T-cell (primary cell): ENCODE measurements at regions not wholly inside any gene's neighbourhood (a gene's known extent, or its start where the extent isn't known, plus 50 kb on each side); places are given as distances from the start of the nearest gene placed in this dataset.

Experiments used
- ATAC-seq, 4 experiments: fragments of 200-7000 bp in 3 of 4; fragments of 150-1000 bp in 1 of 4; cut with Tn5 transposase; replicated peaks in 1 of 4; 1 replicate in 3 of 4; 2 replicates in 1 of 4; pipeline ENCODE4 v1.10.0; 2021; ENCODE audit warnings: moderate library complexity in 3 of 4, mild to moderate bottlenecking in 2 of 4, moderate number of reproducible peaks in 1 of 4
- CTCF ChIA-PET, 2 donors: fragments of 300-600 bp; sonication (Branson Sonifier 250); formaldehyde crosslinking; loops; one replicate each; lab custom pipeline; 2022; ENCODE audit warnings: antibody characterized with exemption in 2 of 2; lab: Charles Lee
- POLR2A ChIA-PET, 2 donors: fragments of 300-600 bp; sonication (Branson Sonifier 250); formaldehyde crosslinking; loops; one replicate each; lab custom pipeline; 2022; ENCODE audit warnings: antibody characterized with exemption in 2 of 2; lab: Charles Lee
- DNase-seq, 35 experiments: peaks; one replicate each; pipeline versions ENCODE4 v3.0.0 to v3.0.0-alpha.2; 2013 to 2023
- H3K27ac ChIP-seq: one replicate; pipeline ENCODE4 v1.5.1; 2013; ENCODE audit warnings: low read length
- H3K27me3 ChIP-seq, 2 experiments: replicated peaks in 1 of 2; 1 replicate in 1 of 2; 2 replicates in 1 of 2; pipeline versions ENCODE4 v1.6.1 to v1.7.0; 2013; ENCODE audit warnings: low read length in 1 of 2, mixed read lengths in 1 of 2; ENCODE audit not compliant: control insufficient read depth in 2 of 2, insufficient read depth in 2 of 2; ENCODE audit errors: extremely low read depth in 1 of 2
- H3K36me3 ChIP-seq, 2 donors: 1 replicate in 1 of 2; 2 replicates in 1 of 2; pipeline versions ENCODE4 v1.6.1 to v1.7.0; 2013; ENCODE audit warnings: low read length in 1 of 2; ENCODE audit not compliant: control insufficient read depth in 2 of 2, insufficient read depth in 1 of 2; ENCODE audit errors: extremely low read depth in 1 of 2
- H3K4me1 ChIP-seq, 2 experiments: 1 replicate in 1 of 2; 2 replicates in 1 of 2; pipeline versions ENCODE4 v1.6.1 to v1.7.0; 2013; ENCODE audit warnings: low read length in 2 of 2, mixed read lengths in 1 of 2; ENCODE audit not compliant: insufficient read depth in 2 of 2, control insufficient read depth in 1 of 2; ENCODE audit errors: extremely low read depth in 1 of 2
- H3K4me3 ChIP-seq, 2 donors: 1 replicate in 1 of 2; 2 replicates in 1 of 2; pipeline versions ENCODE4 v1.5.1 to v1.7.0; 2013; ENCODE audit warnings: mild to moderate bottlenecking in 2 of 2, low read length in 1 of 2, moderate library complexity in 1 of 2; ENCODE audit not compliant: control insufficient read depth in 1 of 2; ENCODE audit errors: extremely low read depth in 1 of 2
- H3K9me3 ChIP-seq: 2 replicates; pipeline ENCODE4 v1.7.0; 2013
- H3K27ac Mint-ChIP-seq, 2 donors: one replicate each; pipeline ENCODE4 v1.8.0; 2020 to 2021; ENCODE audit warnings: mild to moderate bottlenecking in 2 of 2, mixed read lengths in 2 of 2
- H3K27me3 Mint-ChIP-seq, 2 donors: one replicate each; pipeline ENCODE4 v1.8.0; 2021 to 2022; ENCODE audit warnings: mixed read lengths in 2 of 2
- H3K36me3 Mint-ChIP-seq: one replicate; pipeline ENCODE4 v1.8.0; 2021; ENCODE audit warnings: mixed read lengths
- H3K4me1 Mint-ChIP-seq, 3 donors: one replicate each; pipeline ENCODE4 v1.8.0; 2020 to 2022; ENCODE audit warnings: mixed read lengths in 3 of 3, mild to moderate bottlenecking in 1 of 3
- H3K4me3 Mint-ChIP-seq, 3 donors: one replicate each; pipeline ENCODE4 v1.8.0; 2020 to 2022; ENCODE audit warnings: mild to moderate bottlenecking in 3 of 3, mixed read lengths in 3 of 3, moderate library complexity in 3 of 3
- H3K9me3 Mint-ChIP-seq, 3 donors: one replicate each; pipeline ENCODE4 v1.8.0; 2020 to 2022; ENCODE audit warnings: mixed read lengths in 3 of 3
- WGBS: methylation state at CpG from one replicate; pipeline ENCODE4 v1.1.5; 2013; ENCODE audit warnings: missing lambda C conversion rate; ENCODE audit not compliant: insufficient coverage; 5-methylcytosine and 5-hydroxymethylcytosine counted together

DNA sequence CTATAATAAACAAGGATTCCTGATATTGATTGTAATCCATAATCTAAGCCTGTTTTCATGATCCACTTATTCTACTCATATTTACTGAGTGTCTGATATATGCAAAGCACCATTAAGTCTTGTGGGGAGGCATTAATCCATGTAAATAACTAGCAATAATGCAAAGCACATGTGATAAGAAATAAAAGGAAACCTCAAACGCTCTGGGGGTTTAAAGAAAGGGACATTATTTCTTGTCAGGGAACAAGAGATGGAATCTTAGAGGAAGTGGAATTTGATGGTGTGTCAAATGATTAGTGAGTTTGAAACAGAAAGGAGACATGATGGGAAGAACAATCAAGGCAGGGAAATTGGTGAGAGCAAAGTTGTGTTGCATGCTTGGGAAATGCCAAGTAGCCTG is 57.4 kb upstream of the FLT1 start:
- Mint-ChIP-seq H3K4me3 (no peak overlapping the region), H3K36me3 (no peaks in the 10 kb centered on the region), H3K9me3 (no peaks in the 10 kb centered on the region), H3K27me3 (peaks cover 6 to 11% of the 10 kb centered on the region in 2 donors), H3K27ac (no peak overlapping the region), H3K4me1 (no peaks in the 10 kb centered on the region)
- Histone ChIP-seq H3K27me3 (peaks cover 0 to 13% of the 10 kb centered on the region in 2 experiments), H3K27ac (no peak overlapping the region), H3K4me3 (no peak overlapping the region), H3K4me1 (no peaks in the 10 kb centered on the region), H3K9me3 (no peaks in the 10 kb centered on the region), H3K36me3 (no peaks in the 10 kb centered on the region)
- ChIA-PET CTCF (no interaction called here), POLR2A (no interaction called here)
- ATAC-seq (no peak), DNase-seq (no peak)
- WGBS: no CpG with 5 or more reads among the region's 1 CpG

DNA sequence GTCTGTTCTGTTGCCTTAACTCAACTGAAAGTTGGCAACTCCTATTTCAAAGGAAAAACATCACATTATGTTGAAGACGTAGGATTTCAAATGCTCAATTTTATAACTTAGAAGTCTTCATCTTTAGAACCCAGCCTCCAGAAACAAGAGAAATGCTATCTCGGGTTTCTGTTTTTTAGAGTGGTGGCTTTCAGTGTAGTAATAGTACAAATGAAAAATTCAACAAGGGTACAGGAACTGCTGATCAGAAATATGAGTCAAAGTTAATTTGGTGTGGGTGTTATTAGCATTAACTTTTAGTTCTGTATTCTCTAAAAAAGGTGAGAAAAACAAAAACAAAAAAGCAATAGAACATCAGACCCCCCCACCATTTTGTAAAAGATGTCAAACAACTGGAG is 56.6 kb upstream of the FLT1 start:
- no peaks in the 10 kb centered on the region for H3K4me1 ChIP-seq
- H3K27ac Mint-ChIP-seq: no peak overlapping the region
- no CpG with 5 or more reads among the region's 2 CpGs for WGBS
- H3K36me3 Mint-ChIP-seq: no peaks in the 10 kb centered on the region
- H3K4me3 Mint-ChIP-seq: no peak overlapping the region
- no peak for ATAC-seq
- H3K9me3 Mint-ChIP-seq: no peaks in the 10 kb centered on the region
- no peaks in the 10 kb centered on the region for H3K4me1 Mint-ChIP-seq
- H3K36me3 ChIP-seq: no peaks in the 10 kb centered on the region
- H3K9me3 ChIP-seq: no peaks in the 10 kb centered on the region
- ChIA-PET POLR2A (no interaction called here), CTCF (no interaction called here)
- H3K4me3 ChIP-seq: no peak overlapping the region
- DNase-seq: no peak
- H3K27ac ChIP-seq: no peak overlapping the region
- peaks cover 0 to 13% of the 10 kb centered on the region in 2 experiments for H3K27me3 ChIP-seq
- H3K27me3 Mint-ChIP-seq: peaks cover 6 to 12% of the 10 kb centered on the region in 2 donors

DNA sequence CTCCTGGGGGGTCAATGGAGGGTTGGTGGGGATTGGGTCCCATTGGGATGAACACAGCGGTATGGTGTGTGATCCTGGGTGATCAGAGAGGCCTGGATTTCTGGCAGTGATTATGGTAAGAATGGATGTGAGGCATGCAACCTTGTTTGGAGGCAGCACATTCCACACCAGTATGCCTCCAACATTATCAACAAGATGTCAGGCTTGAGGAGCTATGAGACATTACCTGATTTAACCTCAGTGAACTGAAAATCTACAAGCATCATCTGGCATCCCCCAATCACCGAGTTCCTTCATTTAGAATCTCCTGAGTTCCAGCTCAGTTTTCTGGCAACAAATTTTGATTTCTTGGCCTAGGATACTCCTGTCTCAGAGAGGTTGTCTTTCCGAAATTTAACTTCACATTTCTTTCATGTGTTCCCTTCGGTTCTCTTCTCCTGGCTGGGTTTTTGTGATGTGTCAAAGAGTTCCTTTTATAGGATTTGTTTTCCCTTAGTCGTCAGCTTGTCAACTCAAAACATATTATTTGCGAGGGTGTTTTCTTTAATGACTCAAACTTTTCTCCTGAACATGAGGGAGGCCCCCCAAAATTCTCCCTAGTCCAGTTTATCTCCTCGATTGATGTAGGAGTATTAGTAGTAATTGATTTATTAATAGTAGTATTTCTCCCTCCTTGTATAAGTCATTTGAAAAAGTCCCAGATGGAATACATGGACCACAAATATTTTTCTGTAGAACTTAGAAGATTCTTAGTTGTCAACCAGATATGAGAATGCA is 56.0 kb upstream of the FLT1 start:
- Histone ChIP-seq H3K9me3 (no peaks in the 10 kb centered on the region), H3K36me3 (no peaks in the 10 kb centered on the region), H3K27me3 (peaks cover 0 to 13% of the 10 kb centered on the region in 2 experiments), H3K4me3 (no peak overlapping the region), H3K4me1 (no peaks in the 10 kb centered on the region), H3K27ac (no peak overlapping the region)
- CTCF ChIA-PET: no interaction called here
- 67% methylated on average over 1 of the region's 7 CpGs for WGBS
- H3K4me1 Mint-ChIP-seq: no peaks in the 10 kb centered on the region
- no peak overlapping the region for H3K4me3 Mint-ChIP-seq
- no peaks in the 10 kb centered on the region for H3K36me3 Mint-ChIP-seq
- peaks cover 8 to 12% of the 10 kb centered on the region in 2 donors for H3K27me3 Mint-ChIP-seq
- no peak overlapping the region for H3K27ac Mint-ChIP-seq
- POLR2A ChIA-PET: no interaction called here
- DNase-seq (no peak), ATAC-seq (no peak)
- H3K9me3 Mint-ChIP-seq: no peaks in the 10 kb centered on the region

DNA sequence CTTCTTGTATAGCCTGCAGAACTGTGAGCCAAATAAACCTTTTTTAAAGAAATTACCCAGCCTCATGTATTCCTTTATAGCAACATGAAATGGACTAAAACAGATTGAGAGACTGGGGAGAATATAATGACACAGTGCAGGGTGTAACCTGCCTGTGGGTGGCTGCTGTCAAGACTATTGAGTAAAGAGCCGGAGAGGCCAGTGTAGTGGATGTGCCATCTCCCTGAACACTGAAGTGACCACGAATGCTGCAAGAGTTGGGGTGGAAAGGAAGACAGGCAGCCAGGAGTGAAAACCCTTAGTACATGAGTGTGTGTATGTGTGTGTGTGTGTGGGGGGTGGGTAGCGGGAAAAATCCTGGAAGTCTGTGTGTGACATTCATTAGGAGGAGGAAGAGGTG is 55.2 kb upstream of the FLT1 start:
- ChIA-PET POLR2A (no interaction called here), CTCF (no interaction called here)
- Mint-ChIP-seq H3K9me3 (no peaks in the 10 kb centered on the region), H3K36me3 (no peaks in the 10 kb centered on the region), H3K27me3 (peaks cover 10 to 12% of the 10 kb centered on the region in 2 donors), H3K4me1 (no peaks in the 10 kb centered on the region), H3K4me3 (no peak overlapping the region), H3K27ac (no peak overlapping the region)
- WGBS: 72% methylated on average over 3 of the region's 3 CpGs
- H3K27me3 ChIP-seq: peaks cover 0 to 13% of the 10 kb centered on the region in 2 experiments
- no peak overlapping the region for H3K4me3 ChIP-seq
- ATAC-seq: no peak
- no peak for DNase-seq
- no peak overlapping the region for H3K27ac ChIP-seq
- H3K36me3 ChIP-seq: no peaks in the 10 kb centered on the region
- no peaks in the 10 kb centered on the region for H3K9me3 ChIP-seq
- H3K4me1 ChIP-seq: no peaks in the 10 kb centered on the region

DNA sequence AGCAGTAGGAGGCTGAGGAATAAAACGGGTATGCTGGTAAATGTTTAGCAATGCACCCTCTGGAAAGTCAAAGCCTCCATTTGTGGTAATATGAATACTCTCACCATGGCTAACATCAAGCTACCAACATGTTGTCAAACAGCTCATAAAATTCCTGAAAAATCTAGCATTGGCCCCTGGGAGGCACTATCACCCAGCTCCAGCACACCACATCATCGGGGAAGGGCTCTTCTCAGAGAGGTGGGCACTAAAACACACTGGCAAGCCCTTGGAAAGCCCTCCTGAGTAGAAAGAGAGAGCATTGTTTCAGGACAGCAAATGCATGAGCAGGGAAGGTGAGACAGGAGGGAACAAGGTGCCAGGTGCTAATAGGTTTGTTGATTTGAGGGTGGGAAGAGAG is 53.9 kb upstream of the FLT1 start:
- POLR2A ChIA-PET: no interaction called here

GRCh38 chr13:28548468-28548867 is 53.5 kb upstream of the FLT1 start:
- H3K27ac Mint-ChIP-seq: no peak overlapping the region
- CTCF ChIA-PET: no interaction called here

More for the DNA sequence above, 53.9 kb upstream of the FLT1 start:
- DNase-seq: no peak
- Histone ChIP-seq H3K4me3 (no peak overlapping the region), H3K36me3 (no peaks in the 10 kb centered on the region), H3K9me3 (no peaks in the 10 kb centered on the region), H3K27ac (no peak overlapping the region), H3K4me1 (no peaks in the 10 kb centered on the region), H3K27me3 (peaks cover 0 to 15% of the 10 kb centered on the region in 2 experiments)
- ATAC-seq: no peak
- no peak overlapping the region for H3K27ac Mint-ChIP-seq
- H3K36me3 Mint-ChIP-seq: no peaks in the 10 kb centered on the region
- H3K4me3 Mint-ChIP-seq: no peak overlapping the region
- WGBS: no CpG with 5 or more reads among the region's 2 CpGs
- no peaks in the 10 kb centered on the region for H3K4me1 Mint-ChIP-seq
- CTCF ChIA-PET: no interaction called here
- H3K27me3 Mint-ChIP-seq: peaks cover 14 to 15% of the 10 kb centered on the region in 2 donors
- H3K9me3 Mint-ChIP-seq: peaks cover 0 to 9% (median 3%) of the 10 kb centered on the region in 3 donors

More at GRCh38 chr13:28548468-28548867, 53.5 kb upstream of the FLT1 start:
- 91% methylated on average over 4 of the region's 4 CpGs for WGBS
- ATAC-seq (no peak), DNase-seq (no peak)
- Mint-ChIP-seq H3K9me3 (peaks cover 0 to 13% (median 6%) of the 10 kb centered on the region in 3 donors), H3K4me3 (no peak overlapping the region), H3K36me3 (no peaks in the 10 kb centered on the region), H3K4me1 (no peaks in the 10 kb centered on the region), H3K27me3 (peaks cover 14 to 15% of the 10 kb centered on the region in 2 donors)
- Histone ChIP-seq H3K4me1 (no peaks in the 10 kb centered on the region), H3K9me3 (no peaks in the 10 kb centered on the region), H3K27me3 (peaks cover 0 to 15% of the 10 kb centered on the region in 2 experiments), H3K4me3 (no peak overlapping the region), H3K27ac (no peak overlapping the region), H3K36me3 (no peaks in the 10 kb centered on the region)
- POLR2A ChIA-PET: no interaction called here
